NCI-H345 treated with DMSO at 0.1 percent for 48 hours (cell line): ENCODE measurements at regions not wholly inside any gene's neighbourhood (a gene's known extent, or its start where the extent isn't known, plus 50 kb on each side); places are given as distances from the start of the nearest gene placed in this dataset.

Experiments
- DNase-seq: peaks from one replicate; lab custom pipeline; 2025; ENCODE audit not compliant: unreplicated experiment; lab: John Stamatoyannopoulos, UW

DNA sequence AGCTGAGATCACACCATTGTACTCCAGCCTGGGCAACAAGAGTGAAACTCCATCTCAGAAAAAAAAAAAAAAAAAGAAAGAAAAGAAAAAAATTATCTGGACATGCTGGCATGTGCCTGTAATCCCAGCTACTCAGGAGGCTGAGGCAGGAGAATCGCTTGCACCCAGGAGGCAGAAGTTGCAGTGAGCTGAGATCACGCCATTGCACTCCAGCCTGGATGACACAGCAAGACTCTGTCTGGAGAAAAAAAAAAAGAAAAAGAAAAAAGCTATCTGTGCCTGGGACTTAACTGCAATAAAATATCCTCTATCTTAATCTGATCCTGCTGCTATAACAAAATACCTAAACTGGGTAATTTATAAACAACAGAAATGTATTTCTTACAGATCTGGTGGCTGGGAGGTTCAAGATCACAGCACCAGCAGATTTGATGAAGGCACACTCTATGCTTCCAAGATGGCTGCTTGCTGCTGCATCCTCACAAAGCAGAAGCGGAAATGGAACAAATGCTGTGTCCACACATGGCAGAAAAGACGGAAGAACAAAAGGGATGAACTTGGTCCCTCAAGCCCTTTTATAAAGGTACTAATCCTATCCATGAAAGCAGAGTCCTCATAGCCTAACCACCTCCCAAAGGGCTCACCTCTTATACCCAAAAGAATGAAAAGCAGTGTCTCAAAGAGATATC lies 273.3 kb upstream of the JARID2 start:
- no peak for DNase-seq

DNA sequence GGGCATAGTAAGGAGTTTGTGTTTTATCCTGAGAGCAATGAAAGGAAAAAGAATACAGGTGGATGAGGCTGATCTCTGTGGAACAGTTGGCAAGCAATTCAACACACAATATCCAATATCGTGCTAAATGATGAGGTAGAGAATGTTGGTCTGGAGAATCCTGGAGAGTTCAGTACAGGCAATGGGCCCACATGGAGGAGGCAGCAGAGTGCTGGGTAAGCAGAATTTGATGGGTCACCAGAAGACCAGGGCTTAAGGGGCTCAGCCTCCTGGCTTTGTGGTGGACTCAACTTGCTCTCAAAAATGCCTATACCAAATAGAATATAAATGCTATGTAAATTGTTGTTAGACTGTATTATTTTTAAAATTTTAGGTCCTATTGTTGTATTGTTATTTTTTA lies 271.5 kb upstream of the JARID2 start:
- no peak for DNase-seq

DNA sequence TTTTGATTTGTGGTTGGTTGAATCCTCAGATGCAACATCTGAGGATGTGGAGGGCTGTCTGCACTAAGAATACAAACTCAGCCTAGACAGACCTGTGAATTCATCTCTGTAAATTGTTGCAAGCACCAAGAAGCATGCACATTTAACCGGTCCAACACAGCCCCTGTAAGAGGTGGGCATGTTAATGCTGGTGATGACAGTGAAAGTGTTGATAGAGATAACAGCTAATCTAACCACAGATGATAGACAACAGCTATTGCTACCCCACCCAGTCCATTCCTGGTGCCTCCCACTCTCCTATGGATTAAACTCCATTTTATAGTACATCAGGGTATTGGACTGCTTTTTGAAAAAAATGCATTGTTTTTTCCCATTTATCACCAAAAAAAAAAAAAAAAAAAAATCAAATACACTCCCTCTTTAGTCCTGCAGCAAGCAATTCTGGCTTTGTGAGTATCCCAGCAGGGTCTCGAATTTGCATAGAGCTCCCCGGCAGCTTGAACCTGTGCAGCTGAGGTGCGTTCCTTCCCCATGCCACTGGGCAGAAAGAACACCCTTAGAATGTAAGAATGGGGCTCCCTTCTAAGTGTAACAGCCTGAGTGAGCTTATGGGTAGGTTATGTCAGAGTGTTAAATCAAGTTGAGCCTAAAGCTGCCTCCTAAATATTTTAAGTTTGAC lies 270.9 kb upstream of the JARID2 start:
- DNase-seq, result no peak

DNA sequence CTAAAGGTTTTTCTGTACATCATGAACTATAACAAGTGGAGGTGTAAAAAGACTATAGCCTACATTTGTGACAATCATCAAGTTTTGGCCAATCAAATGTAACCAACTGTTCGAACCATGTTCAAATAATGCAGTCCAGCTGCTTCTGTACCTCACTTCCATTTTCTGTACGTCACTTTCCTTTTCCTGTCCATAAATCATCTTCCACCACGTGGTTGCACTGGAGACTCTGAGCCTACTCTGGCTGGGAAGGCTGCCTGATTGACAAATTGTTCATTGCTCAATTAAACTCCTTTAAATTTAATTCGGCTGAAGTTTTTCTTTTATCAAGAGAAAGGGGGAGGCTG lies 270.4 kb upstream of the JARID2 start:
- no peak for DNase-seq

DNA sequence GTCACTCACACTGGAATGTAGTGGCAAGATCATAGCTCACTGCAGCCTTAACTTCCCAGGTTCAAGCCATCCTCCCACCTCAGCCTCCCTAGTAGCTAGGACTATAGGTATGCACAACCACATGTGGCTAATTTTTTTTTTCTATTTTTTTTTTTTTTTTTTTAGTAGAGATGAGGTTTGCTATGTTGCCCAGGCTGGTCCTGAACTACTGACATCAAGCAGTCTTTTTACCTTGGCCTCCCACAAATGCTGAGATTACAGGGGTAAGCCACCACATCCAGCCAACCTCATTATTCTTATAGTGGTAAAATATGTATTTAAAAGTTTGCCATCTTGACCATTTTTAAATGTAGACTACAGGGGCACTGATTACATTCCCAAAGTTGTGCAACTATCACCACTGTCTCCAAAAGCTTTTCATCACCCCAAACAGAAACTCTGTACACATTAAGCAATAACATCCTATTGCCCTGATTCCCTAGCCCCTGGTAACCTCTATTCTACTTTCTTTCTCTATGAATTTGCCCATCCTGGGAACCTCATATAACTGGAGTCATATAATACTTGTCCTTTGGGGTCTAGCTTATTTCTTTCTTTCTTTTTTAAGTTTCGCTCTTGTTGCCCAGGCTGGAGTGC lies 268.0 kb upstream of the JARID2 start:
- no peak for DNase-seq

DNA sequence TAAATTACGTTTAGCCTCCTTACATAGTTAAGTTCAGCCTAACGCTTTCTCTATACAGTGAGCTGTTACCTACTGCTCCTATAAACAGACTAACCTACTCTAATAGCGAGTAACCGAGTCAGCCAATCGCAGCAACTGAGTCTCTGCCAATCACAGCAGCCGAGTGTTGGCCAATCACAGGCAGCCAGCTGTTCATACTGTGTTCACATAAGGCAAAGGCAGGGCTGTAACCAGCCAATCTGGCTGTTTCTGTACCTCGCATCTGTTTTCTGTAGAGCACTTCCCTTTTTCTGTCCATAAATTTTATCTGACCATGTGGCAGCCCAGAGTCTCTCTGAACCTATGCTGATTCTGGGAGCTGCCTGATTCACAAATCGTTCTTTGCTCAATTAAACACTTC lies 263.9 kb upstream of the JARID2 start:
- no peak for DNase-seq

DNA sequence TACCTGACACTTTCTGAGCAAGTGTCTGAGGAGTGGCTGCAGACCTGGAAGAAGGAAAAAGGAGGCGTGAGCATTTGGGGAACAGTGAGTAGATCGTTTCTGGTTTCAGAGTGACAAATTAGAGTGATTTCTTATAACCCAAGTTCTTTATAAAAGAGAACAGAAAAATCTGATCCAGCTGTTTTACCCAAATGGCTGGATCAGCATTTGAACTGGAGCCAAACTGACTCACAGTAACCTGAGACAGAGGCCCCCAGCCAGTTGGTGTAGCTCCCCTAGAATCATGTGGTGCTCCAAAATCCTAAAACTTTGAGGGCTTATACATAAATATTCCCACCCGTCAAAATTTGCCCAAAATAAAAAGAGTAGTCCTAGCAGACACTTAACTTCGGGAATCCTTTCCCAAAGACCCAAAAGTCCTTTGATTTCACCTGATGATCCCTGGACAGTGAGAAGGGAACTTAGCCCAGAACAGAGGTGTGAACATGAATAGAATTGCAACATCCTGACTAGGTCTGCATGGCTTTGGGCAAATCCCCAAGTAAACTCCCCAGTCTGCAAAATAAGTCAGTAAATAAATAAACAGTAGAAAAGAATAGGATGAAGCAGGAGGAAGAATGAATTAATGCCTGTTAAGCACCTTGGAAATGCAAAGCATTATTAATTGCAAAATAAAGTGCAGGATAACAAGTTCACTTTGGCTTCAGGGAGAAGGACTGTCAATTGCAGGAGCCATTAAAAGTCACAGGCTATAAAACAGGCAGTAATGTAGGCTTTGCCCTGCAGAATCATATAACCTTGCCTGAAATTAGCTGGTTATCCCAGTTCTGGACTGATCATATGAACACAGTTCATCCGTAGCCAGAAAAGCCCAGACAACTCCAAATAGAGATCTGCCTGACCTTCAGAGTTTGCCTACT lies 262.0 kb upstream of the JARID2 start:
- DNase-seq, result no peak

DNA sequence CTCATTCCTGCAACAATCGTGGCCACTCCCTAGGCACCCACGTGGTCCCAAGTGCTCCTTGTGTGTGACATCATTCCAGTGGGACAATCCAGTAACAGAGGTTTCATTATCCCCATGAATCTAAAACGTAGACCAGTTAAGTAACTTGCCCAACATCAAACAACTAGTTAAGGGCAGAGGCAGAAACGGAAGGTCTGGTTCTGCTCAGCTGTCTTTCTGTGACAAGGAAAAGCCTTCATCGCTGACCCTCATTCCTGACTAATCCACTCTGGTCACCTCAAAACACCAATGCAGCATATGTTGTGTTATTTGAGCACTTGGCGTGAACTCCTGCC lies 261.4 kb upstream of the JARID2 start:
- no peak for DNase-seq

DNA sequence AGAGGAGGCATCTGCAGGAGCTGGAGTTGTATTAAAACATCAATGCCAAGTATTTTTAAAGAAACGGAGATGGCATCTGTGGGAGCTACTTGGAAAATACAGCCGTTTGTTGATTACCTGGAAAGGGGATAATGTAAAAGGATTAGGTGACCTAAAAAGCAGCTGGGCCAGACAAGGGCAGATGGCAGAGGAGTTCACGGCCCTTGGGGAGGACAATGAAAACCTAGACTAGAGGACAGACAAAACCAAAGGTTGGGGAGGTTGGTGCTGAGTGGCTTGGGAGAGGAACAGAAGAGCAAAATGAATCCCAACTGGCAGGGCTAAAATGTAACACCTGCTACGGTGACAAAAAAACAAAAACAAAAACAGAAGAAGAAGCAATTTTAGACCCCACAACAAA lies 260.5 kb upstream of the JARID2 start:
- no peak for DNase-seq

DNA sequence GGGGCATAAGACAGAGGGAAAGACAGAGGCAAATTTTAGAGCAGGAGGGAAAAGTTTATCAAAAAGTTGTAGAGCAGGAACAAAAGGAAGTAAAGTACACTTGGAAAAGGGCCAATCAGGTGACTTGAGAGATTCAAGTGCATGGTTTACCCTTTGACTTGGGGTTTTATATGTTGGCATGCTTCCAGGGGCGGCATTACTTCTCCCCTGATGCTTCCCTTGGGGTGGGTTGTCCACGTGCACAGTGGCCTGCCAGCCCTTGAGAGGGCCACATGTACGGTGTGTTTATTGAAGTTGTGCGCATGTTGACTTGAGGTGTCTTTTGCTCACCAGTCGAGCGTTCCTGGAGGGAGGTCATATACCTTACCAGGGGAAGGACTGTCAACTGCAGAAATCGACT lies 259.5 kb upstream of the JARID2 start:
- no peak for DNase-seq

DNA sequence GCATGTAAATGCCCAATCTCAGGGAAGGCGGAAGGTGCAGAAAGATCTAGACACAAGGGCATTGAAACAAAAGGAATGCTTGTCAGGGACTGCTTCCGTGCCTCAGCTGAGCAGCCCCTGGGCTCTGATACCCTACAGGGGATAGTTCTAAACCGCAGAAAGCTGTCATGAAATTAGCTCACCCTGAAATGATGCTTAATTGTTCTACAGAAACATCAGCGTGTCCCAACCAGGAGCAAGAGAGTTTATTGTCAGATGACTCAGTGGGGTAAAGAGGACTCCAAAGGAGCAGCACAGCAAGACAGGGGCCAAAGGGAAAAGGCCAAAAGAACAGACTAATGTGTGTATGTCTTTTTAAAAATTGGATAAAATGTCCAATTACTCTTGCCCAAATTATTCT lies 258.4 kb upstream of the JARID2 start:
- no peak for DNase-seq

DNA sequence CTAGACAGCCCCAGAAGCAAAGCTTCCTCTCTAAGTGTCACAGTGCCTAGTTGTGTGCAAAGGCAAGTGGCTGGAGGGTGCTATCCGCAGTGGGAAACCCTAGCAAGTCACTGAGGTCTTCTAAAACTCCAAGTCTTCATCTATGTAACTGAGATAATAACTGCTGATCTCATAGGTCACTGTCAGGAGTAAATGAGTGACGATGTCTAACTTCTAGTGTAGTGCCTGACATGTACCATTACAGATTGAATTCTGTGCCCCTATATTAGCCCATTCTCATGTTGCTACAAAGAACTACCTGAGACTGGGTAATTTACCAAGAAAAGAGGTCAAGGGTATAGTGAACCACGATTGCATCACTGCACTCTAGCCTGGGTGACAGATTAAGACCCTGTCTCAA lies 253.5 kb upstream of the JARID2 start:
- no peak for DNase-seq

DNA sequence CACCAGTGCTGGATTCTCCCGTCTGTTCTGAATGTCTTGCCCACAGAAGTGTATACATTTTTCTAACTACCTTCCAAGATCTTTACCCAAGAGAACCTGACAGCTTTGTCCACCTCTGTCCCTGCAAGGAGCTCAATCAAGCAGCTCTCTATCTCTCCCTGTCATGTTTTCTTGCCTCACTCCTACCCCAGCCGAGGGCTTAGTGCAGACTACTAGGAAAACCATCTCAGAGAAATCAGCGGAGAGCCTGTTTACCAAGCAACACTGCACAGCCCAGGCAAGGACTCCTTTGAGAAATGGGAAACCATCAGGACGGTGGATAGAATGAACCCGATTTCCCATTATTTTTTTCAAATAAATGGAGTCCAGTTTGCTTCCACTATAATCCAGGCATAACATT lies 250.7 kb upstream of the JARID2 start:
- DNase-seq, result no peak

DNA sequence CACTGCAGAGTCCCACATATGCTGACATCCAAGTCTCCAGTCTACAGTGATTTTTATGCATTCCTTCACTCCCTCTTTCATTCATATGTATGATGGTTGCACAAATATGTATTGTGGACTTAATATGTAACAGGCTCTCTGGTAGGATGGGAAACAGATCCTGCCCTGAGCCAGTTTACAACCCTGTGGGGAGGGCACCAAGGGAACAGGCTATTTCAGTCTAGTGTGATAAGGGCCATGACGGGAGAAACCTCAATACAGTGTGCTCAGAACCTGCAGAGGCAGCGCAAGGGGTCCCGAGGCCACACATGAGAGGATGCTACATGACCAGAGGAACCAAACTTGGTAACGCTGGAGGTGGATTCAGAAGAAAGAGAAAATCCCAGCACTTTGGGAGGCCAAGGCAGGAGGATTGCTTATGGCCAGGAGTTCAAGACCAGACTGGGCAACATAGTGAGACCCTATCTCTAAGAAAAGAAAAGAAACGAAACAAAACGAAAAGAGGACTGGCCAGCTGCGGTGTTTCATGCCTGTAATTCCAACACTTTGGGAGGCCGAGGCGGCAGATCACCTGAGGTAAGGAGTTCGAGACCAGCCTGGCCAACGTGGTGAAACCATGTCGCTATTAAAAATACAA lies 249.8 kb upstream of the JARID2 start:
- no peak for DNase-seq

DNA sequence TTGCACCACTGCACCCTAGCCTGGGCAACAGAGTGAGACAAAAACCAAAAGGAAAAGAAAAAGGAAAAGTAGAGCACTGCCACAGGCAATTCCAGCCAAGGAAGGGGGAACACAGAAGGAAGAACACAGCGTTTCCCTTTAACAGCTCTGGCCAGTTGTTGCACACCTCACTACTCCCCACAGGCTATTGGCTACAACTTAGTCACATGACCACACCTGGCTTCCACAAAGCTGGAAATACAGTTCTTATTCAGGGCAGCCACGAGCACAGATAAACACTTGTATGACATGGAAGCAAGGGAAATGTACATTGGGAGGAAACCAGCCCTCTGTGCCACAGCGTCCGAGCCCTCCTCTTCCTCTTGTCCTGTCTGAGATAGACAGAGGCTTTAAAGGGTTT lies 249.0 kb upstream of the JARID2 start:
- no peak for DNase-seq

DNA sequence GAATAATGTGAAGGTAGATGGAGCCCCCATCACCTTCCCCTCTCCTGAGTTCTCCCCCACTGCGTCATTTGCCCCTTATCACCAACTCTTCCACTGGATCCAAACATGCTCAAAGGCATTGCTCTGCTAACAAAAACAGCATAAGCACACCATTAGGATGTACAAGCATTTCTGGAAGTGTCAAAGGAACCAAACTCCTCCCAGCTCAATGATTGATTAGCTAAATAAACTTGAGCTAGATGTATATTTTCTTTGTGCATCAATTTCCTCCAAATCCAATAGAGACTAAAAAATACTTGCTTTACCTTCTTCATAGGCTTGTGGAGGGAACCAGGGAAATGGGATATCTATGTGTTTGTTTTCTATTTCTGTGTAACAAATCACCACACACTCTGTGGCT lies 248.4 kb upstream of the JARID2 start:
- DNase-seq, result no peak

DNA sequence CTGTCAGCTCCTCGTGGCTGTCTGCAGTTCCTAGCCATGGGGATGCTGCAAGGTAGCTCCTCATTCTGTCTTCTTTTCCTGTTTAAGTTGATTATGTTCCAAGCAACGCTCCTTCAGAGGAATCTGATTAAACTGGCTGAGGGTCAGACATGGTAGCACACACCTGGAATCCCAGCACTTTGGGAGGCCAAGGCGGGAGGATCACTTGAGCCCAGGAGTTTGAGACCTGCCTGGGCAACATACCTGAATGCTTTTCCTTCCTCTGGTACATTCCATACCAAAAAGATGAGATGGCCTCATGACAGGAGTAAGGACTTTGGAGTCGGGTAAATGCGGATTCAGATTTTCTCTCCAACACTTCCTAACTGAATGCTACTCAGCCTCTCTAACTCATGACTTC lies 246.8 kb upstream of the JARID2 start:
- DNase-seq, result no peak

DNA sequence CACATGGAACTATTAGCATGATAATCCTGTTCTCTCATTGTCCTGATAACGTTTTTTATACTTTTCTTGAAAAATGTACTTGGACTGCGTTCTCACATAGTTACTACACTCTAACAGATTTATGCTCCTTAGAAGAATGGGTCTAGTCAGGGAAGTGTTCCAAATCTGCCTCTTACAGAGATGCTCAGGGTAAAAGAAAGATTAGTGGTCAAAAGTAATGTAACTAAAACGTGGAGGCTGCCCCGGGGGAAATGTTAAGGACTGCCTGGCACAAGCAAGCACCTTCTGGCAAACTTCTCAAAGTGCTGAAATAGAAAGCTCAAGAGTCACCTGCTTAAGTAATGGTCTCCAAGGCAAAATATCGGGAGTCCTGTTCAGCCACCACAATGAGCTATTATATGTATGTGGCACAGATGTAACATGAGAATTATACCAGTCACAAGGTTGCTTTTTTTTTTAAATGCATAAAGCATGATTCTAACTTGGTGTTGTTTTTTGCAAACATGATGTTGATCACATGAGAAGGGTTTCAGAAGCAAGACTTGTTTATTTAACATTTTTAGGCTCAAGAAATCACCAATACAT lies 244.5 kb upstream of the JARID2 start:
- DNase-seq, result no peak

DNA sequence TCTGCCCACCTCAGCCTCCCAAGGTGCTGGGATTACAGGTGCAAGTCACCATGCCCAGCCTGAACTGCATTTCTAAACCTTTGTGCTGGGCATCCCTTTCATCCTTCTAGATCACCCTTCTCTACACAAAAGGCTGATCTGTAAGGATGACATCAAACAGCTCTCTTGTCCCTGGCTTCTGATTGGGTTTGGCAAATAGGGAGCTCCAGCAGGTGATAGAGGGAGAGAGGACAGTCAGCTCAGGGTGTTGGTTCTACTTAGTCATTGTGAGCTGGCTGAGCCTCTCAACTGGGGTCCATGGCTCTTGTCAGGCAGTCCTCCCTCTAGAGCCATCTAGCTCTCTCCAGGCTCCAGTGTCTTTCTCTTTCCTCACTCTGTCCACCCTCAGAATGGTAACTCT lies 237.6 kb upstream of the JARID2 start:
- DNase-seq, result no peak

DNA sequence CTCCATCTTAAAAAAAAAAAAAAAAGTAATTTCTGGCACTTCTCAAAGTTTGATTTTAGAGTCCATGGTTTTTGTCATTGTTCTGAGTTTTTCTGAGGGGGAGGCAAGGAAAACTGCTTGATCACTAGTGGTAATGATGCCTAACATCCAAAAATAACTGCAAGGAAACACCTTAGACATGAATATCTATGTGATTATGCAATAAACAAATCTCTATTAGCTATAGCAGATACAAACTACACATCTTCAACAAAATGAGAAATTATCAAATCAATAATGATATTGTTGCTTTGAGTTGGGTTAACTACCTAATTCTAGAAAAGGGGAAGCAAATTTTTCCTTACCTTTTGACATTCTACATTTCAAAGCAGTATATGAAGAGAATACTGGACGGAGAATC lies 230.9 kb upstream of the JARID2 start:
- no peak for DNase-seq

DNA sequence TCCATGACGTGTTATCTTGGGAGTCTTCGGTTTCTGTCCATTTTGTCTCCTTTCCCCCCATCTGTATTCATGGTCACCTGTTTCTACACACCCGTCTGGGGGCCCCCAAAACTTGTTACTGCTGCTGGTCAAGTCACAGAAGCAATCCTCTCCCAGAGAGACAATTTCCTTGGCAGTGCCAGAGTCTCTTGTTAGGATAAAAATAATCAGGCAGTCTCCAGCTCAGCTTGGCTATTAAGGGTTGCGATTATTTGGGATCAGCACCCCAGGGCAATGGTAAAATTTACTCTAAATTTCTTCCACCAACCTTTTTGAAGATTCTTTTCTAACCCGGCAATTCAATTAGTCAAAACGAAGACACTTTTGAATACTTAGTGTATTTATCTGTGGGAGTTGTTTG lies 229.1 kb upstream of the JARID2 start:
- no peak for DNase-seq
